GM12873 (cell line): ENCODE measurements at regions not wholly inside any gene's neighbourhood (a gene's known extent, or its start where the extent isn't known, plus 50 kb on each side); places are given as distances from the start of the nearest gene placed in this dataset.

Experiments used
- CTCF ChIP-seq: IDR thresholded peaks from 2 replicates; pipeline ENCODE4 v1.5.1; 2012; ENCODE audit warnings: low read depth, mild to moderate bottlenecking, moderate library complexity, low read length, control low read depth; ENCODE audit not compliant: insufficient read depth; ENCODE audit errors: missing control alignments

DNA sequence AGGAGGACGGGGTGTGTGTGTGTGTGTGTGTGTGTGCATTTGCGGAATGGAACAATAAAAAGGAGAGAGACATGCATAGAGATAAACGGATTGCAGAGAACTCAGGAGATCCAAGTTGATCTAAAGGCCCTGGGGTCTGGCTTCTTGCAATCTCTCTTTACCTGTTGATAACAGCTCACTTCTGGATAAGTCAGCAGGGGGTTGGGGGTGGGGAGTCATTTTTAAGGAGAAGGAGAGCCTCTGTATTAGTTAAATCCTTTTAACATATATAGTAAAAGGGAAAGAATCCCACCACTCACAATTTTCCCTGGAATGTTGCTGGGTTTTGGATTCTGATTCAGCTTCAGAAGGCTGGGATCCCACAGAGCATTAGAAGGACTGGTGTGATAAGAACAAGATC lies 87.5 kb upstream of the MITF start:
- TF ChIP-seq CTCF = no peak

DNA sequence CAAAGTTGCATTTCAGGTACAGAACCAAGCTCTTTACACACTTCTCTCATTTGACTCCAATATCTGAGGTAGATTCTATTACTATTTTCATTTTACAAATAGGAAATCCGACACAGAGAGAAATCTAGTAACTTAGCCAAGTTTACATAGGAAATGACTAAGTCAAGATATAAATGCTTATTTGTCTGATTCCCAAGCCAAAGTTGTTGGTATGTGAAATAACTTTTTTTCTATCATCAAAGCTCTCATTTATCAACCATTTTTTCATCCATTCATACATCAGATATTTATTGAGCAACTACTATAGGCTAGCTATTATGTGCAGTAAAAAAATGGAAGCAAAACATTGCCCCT lies 89.2 kb upstream of the MITF start:
- no peak for TF ChIP-seq CTCF

DNA sequence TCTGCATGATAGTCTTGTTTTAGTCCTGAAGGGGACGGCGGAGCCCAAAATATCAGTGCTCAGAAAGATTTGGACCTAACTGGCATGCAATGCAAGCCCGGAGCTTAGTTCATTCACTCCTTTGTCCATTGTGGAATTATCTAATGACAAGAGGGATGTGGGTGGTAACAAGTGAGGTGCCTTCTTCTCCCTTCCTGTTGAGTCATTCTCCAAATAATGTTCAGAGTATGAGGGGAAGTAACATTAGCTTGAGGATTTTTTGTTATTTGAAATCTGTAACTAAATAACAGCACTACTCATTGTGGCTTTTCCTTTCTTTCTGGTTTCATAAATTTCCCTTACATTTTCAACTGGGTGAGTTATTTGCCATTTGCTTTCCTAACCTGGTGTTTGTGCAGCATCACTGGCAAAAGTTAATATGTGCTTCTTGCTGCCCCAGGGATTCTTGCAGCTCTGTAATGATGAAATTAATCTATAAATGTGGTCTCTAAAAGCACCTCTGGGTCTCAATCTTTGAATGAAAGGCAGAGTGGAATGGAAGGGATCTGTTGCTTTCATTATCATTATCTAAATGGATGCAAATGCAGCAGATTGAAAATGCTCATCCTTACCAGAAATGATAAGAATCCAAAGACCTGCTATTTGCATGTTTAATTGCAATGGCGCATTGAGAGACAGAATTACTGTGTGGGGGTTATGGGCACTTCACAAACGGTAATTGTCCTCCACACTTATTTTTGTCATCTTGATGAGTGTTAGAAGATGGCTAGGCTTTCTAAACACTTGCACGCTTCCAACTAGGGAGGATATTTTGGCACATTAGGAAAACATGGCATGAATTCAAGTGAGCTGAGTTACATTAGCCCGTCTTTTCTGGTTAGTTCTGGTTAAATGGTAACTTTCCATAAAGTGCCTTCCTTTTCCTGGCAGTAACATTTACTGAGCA lies 89.9 kb upstream of the MITF start:
- TF ChIP-seq CTCF = no peak

DNA sequence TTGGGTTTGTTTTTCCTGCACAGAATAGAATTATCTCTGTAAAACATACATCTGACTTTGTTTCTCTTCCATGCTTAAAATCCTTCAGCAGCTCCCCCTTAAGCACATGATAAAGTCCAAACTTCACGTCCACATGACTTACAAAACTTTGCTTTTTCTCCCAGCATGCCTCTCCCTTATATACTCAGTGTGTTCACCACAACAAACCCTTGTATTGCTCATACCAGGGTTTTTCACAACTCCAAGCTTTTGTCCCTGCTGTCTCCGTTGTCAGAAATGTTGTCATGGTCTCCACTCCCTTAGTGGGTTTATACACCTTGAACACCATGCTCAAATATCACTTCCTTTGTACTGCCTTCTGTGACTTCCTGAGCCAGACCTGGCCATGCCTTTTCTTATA lies 91.1 kb upstream of the MITF start:
- no peak for TF ChIP-seq CTCF

DNA sequence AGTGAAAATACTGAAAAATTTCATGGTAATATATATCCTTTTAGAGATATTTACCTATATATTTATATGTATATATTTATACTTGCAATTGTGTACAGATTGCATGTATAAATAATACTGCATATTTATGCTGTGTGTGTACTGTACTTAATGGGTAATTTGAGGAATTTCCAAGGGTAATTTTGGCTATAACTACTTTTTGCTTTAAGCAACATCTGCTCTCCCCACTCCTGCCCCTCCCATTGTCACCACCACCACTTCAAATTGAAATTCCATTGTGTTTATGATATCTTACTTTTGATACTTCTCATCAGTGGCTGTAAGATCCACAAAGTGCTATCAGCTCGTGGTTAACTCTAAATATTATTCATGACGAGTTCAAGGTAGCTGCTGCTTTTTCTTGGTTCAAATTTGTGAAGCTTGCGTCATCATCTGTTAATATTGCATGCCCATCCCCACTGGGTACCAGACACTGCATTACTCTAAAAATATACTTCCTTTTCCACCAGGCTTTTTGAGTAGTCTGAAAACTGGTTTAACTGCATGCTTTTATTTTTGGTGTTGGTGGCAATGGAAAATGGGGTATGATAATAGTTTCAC lies 91.7 kb upstream of the MITF start:
- no peak for TF ChIP-seq CTCF

DNA sequence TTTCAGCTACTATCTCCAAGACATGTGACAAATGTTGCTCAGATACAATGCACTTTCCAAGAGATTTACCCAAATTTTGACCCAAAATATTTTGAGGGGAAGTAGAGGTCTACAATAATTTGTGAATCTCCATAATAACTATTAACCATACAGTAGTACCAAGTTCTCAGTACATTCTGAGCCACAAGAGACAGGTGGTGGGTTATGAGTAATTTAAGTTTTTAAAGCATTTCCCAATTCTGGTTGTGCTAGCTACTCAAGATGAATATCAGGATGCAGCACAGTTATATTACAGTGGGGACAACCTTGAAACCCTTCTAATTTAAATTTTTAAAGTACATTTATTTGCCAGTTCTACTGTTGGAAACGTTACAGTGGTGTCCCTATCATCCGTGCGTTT lies 92.2 kb upstream of the MITF start:
- TF ChIP-seq CTCF = no peak

GRCh38 chr3:69646287-69647067 lies 92.8 kb upstream of the MITF start:
- no peak for TF ChIP-seq CTCF
